ENCODE measurements at regions not wholly inside any gene's neighbourhood (a gene's known extent, or its start where the extent isn't known, plus 50 kb on each side); places are given as distances from the start of the nearest gene placed in this dataset.

DNA sequence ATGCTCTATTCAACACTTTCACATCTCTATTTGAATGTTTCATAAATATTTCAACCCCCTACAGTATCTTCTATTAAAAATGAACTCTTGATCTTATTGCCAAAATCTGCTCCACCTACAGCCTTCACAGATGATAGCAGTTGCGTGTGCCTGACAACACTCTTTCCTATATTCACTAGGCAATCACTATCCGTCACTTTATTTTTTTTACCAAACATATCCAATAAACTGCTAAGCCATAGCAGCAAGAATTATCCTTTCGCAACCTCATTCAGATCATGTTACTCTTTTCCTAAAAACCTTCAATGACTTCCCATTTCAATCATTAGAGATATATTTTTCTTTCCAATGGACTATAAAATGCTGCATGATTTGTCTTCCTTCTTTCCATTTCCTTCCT lies 629.8 kb upstream of the PCDH9 start:
- DNase-seq: no peak

DNA sequence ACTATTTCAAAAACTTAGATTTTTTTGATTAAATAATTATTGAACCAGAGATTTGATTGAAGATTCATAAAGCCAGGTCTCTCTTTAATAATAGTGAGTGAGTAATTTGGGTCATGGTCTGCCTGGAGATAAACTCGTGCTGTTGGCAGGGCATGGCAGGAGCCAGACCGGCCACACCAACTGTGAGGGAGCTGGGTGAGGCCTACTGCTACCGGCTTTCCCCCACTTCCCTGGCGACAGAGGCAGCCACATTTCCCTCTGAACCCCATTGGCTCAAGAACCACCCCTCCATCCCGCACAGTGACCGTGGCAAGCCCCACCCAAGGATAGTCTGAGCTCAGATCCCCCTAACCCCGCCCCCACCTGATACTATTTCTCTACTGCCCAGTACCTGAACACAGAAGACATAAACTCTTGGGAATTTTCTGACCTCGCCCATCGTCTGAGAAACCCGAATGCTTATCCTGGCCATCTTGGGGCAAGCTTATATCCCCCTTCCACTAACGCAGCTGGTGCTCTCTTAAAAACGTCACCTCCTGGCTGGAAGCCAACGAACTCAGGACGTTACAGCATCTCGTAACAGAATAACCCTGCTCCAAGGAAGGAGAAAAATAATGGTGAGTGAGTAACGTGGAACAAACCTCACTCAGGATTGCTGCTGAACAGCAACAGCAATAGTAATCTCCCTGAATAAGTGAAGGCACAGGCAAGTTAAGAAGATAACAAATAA lies 627.6 kb upstream of the PCDH9 start:
- DNase-seq: no peak

DNA sequence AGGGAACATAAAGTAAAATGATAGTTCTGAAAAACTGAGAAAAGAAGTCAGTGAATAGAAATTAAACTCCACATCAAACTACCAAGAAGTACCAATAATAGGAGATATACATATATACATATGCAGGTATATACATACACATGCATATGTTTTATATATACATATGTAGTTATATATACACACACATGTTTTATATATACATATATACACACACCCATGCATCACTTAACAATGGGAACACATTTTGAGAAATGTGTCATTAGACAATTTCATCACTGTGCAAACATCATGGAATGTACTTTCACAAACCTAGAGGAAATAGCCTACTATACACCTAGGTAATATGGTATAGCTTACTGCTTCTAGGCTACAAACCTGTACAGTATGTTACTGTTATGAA lies 626.8 kb upstream of the PCDH9 start:
- no peak for DNase-seq

DNA sequence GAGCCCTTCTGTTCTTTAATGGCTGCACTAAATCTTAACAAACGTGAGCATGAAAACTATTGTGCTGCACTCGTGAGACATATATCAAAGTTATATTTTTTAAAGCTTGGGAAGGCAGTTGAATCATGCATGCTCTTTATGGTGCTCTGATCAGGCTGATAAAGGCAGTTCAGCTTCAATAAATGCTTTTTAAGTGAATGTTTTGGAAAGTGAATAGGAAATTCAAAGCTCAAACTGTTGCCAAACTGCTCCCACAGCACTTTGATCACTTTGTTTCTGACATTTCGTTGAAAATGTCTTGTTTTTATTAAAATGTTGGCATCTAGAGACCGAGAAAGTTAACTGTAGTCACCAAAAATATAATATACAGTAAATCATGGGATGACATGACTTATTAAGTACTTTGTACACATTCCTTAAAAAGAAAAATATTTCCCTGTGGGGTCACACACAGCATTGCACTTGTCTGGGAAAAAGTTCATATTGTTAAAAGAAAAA lies 625.7 kb upstream of the PCDH9 start:
- DNase-seq: no peak

DNA sequence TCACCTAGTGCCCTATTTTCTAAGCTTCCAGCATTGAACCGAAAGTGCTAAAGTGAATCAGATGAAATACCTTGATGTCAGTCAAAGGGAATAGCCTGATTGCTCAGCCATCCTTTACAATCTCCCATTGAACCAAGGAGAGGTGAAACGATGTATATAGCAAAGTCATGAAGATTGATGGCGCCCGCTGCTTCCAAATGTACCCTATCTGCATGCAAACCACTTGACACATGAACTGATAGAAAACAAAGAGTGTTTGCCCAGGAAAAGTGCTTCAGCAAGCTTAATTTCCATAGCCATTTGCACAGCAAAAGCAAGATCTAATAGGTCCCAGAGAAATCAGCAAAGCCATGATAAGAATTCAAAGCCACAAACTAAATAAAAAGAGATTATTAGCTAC lies 624.9 kb upstream of the PCDH9 start:
- no peak for DNase-seq

DNA sequence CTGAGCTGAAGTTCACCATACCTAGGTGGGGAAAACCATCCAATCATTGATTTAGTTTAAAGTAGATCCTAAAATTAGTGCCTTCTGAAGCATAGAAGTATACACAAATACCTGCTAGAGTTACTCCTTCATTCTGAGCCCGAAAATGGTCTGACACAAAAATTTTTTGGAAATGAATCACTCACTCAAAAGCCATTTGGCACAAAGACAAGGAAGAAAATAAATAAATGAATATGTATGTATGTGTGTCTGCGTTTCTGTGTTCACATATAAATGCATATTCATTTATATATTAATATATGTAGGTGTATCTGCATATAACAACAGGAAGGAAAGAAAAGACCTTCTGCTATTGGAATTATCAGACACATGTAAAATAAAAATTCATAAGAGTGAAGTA lies 614.4 kb upstream of the PCDH9 start:
- DNase-seq: no peak

DNA sequence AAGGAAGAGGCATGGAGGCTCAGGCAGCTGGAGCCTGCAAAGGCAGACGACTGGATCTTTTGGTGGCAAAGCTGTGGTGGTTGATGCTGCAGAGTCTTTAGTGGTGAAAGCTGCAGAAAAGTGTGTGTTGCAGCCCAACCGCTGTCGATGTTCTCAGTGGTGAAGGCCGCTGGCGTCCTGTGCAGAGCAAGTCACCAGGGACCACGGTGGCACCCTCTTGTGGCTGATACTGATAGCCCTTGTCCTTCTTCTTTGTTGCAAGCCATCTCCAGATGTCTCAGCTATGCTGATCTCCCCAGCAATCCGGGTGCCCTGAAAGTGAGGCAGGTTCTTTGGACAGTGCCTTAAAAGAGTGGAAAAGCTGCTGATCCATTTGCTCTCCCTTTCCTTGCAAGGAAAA lies 610.9 kb upstream of the PCDH9 start:
- DNase-seq: no peak

DNA sequence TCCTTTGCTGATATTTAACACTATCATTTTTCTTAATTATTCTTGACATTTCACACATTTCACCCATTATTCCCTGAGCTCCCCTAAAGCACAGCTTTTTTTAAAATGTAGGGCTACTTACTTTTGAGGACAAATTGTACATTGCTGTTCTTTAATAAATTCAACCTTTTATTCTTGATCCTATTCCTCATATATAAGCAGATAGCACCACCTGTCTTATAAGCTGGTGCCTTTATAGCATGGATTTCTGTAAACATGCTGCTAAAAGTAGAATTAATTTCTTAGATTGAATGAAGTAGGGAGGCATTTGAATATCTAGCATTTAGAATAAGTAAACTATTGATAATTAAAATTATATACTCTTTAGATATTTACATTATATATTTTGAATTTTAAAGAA lies 603.4 kb upstream of the PCDH9 start:
- DNase-seq: no peak

DNA sequence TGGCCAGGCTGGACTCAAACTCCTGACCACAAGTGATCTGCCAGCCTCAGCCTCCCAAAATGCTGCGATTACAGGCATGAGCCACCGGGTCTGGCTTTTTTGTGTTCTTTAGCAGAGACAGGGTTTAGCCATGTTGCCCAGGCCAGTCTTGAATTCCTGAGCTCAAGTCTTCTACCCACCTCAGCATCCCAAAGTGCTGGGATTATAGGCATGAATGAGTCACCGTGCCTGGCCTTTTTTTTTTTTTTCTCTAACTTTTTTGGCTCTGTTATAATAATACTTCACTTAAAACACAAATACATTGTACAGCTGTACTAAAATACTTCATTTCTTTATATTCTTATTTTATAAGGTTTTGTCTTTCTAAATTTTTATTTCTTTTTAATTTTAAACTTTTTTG lies 599.5 kb upstream of the PCDH9 start:
- no peak for DNase-seq

DNA sequence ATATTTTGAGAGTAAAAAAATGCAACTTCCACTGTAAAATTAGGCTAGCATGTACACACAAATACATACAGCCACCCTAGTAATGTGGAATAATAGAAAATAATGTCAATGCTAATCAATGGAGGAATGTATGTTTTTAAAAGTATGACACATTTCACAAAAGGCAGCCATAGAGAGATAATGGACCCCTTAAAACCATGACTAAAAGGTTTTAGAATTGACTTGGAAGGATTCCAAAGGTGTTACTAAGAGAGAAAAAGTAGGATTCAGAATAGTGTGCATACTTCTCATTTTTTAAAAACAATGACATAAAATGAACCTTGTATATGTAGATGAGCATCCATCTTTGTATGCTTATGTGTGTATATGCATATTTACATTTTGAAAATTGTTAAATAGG lies 597.9 kb upstream of the PCDH9 start:
- no peak for DNase-seq

DNA sequence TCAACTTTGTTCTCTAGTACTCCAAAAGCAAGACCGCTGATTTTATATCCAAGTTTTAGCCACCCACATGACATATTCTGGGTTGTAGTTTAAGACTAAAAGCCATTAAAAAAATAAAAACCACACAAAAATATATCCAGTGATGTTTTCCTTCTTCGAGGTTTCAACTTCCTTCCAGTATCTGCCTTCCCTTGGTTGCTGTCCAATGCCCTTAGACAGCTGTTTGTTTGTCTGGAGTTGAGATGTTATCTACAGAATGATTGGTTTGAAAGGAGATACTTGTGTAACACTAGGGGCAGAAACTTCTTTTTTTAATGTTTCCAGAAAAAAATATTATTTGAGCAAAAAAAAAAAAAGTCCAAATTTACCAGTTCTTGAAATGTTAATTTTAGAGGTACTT lies 591.5 kb upstream of the PCDH9 start:
- no peak for DNase-seq

DNA sequence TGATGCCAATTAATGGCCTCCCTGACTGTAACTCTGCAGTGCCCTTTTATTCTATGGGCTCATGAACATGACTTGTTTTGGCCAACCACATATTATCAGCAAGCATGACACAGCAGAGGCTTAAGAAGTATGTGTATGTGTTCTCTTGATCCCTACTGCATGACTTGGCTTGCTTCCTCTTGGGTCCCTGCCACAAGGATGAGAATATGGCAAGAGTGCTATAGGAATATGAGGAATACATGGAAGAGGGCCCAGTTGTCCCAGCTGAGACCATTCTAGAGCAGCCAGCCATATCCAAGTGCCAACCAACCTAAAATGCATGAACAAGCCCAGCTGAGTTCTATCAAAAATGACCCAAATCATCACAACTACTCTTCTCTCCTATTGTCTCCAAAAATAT lies 576.7 kb upstream of the PCDH9 start:
- no peak for DNase-seq

DNA sequence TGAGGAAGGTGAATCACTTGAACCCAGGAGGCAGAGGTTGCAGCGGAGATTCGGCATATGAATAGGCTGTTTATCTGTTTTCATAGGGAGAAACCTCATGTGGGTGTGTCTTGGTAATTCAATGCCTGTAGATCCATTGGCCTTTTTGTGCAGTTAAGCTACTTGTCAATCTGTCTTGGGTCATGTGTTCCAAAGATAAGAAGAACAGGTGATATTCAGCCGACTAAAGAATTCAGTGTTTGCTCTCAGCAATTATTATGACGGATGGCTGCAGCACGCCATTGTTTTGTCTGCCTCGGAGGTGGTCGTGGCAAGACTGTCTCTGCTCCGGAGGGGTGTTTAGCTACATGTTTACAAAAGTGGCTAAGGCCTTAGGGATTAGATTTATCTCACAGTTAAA lies 573.0 kb upstream of the PCDH9 start:
- DNase-seq: no peak

DNA sequence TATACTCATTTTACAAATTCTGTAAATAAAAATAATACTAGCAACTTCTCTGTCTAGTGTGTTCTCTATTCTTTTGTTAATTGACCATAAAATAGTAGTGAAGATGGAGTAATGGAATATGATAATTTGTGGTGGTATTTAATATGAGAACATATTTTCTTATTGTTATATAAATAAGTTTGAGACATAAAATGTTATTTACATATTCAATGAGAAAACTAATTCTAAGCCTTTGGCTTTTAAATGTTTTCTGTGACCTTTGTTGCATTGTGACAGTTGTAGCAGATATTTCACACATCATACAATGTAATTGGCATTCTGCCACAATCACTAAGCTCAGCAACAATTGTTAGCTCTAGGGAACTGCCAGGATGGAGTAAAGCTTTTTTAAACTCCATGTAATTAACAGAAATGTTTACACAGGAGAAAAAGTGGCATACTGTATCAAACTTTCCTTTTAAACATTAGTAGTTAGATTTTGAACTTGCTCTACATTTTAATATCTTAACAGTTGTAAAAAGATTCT lies 562.1 kb upstream of the PCDH9 start:
- no peak for DNase-seq

DNA sequence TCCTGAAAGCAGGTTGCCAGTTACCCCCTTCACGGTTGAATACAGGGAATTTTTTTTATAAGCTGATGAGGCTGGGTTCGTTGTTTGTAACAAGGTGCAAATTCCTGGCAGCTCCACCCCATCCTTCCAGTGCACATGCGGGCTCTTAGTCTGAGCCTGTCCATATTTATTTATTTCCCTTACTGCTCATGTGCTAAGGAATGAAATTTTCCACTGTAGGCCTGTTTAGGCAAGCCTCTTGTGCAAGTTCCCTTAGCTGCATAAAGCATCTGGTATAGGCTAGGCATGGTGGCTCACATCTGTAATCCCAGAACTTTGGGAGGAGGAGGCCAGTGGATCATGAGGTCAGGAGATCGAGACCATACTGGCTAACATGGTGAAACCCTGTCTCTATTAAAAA lies 560.9 kb upstream of the PCDH9 start:
- DNase-seq: no peak

DNA sequence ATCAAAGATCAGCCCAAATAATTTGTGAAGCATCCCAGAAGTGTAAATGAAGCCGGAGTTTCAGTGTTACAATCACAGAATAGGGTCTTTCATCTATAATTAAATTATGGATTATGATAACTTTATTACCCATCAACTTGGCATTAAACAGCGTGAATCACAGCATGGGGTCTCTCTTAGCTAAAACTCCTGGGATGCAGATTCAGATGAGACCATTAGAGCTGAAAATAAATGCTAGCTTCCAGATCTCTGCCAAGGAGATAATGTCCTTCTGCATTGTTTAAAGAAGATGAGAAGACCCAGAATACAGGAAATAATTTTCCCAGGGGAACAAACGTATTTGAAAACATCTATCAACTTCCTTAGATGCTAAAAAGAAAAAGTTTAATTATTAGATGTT lies 546.0 kb upstream of the PCDH9 start:
- no peak for DNase-seq

DNA sequence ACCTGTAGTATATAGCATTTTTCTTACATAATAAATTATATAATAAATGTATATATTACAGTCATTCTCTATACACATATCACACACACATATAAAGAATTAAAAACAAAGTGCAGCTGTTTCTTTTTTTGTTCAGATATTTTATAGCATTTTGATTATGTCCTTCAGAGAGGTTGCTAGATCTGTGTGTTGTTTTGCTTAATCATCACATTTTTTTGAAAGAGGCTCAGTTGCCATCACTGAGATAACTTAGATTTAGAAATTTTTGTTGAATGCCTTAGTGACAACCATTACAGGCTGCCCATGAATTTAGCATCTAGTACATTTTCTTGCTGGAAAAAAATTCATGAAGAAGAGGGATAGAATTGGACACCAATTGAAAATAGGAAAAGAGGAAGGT lies 545.2 kb upstream of the PCDH9 start:
- DNase-seq: no peak

DNA sequence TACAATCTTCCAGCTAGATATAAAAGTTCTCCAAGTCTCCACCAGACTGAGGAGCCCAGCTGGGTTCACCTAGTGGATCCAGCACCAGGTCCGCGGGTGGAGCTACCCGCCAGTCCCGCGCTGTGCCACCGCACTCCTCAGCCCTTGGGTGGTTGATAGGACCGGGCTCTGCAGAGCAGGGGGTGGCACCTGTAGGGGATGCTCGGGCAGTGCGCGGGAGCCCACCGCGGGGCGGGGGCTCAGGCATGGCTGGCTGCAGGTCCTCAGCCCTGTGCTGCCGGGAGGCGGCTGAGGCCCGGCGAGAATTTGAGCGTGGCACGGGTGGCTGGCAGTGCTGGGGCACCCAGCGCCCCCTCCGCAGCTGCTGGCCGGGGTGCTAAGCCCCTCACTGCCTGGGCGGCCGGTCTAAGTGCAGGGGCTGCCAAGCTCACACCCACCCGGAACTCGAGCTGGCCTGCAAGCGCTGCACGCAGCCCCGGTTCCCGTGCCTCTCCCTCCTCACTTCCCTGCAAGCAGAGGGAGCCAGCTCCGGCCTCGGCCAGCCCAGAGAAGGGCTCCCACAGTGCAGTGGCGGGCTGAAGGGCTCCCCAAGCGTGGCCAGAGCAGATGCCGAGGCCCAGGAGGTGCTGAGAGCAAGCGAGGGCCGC lies 542.8 kb upstream of the PCDH9 start:
- DNase-seq: no peak

DNA sequence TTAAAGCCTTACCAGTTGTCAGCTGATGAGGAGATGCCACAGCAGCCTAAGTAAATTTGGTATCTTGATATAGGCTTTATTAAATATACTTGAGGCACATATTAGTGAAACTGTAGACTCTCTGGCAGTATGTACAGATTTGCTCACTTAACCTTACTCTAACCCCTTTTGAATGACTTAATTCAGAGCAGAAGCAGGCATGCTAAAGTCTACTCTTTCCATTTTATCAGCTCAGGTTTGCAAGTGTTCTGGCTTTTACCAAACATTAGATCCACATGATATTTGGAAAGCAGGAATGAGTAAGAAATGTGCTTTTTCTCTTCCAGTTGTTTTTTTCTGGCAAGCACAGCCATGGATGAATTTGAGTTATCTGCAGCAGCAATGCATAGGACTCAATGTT lies 541.0 kb upstream of the PCDH9 start:
- no peak for DNase-seq

DNA sequence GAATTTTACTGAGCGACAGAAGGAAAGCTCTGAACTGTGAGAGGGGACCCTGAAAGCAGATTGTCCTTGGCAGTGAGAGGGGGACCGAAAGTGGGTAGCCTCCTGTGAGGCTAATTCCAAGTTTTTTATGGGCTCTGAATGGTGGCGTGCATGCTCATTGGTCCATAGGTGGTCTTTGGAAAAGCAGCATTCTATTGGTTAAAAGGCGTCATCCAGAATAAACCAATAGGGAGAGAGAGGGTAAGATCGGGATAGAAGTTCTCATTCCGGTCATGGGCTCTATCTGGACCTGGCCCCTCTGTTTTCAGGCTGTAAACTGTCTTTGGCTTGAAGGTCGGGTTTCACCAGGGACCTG lies 539.8 kb upstream of the PCDH9 start:
- no peak for DNase-seq

DNA sequence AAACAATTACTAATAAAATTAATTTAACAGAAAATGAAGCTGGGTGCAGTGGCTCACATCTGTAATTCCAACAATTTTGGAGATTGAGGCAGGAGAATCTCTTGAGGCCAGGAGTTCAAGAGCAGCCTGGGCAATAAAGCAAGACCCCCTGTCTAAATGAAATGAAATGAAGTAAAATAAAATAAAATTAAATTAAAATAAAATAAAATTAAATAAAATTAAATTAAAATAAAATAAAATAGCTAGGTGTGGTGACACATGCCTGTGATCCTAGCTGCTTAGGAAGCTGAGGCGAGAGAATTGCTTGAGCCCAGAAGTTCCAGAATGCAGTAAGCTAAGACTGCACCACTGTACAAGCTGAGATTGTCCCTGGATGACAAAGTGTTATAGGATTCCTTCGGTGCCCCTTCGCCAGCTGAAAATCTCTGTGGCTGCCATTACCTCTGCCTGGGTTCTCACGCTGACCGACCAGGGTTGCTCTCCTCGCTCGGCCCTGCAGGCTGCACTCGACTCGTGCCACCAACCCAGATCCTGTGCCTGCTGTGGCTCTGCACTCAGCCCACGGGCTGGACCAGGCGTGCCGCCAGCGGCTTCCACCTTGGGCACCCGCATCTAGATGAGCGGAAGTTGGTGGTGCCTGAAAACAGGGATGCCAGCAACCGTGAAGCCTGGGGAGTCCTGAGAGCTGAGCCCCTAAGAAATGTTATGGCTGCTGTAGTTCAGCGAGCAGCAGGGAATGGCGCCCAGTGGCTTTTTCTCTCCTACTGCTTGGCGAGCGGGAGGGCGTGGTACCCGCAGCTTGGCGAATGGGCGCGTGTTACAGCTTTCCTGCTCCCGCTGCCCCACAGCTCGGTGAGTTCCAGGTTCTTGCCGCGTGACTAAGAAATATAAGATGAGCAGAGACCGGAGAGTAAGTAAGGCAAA lies 539.2 kb upstream of the PCDH9 start:
- DNase-seq: no peak

DNA sequence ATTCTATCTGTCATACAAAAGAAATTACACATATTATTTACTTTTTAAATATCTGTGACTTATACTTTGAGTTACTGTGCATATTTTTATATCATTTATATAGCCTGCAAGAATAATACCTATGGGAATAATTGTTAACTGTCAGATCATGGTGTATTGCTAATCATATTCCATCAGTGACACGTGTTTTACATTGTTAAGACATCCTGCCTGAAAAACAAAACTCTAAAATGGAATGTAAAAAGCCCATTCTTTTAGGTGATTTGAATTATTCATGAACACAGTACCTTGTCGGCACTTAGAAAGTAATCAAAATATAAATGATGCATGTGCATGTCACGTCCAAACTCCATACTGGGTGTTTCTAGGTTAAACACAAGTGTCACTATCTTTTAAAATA lies 533.8 kb upstream of the PCDH9 start:
- DNase-seq: no peak

DNA sequence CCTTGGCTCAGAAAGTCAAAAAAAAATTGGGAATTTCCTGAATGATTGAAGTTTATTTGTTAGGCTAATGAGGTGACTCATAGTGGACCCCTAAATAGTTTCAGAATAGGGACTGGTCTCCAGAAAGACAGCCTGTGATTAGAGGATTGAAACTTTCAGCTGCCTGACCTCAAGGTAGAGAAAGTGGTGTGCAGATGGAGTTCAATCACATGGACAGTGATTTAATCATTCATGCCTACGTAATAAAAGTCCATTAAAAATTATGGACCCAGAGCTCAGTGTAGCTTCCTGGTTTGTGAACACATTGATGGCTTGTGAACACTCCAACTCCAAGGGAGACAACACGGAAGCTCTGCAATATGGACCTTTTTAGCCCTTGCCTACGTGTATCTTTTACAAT lies 533.2 kb upstream of the PCDH9 start:
- no peak for DNase-seq

DNA sequence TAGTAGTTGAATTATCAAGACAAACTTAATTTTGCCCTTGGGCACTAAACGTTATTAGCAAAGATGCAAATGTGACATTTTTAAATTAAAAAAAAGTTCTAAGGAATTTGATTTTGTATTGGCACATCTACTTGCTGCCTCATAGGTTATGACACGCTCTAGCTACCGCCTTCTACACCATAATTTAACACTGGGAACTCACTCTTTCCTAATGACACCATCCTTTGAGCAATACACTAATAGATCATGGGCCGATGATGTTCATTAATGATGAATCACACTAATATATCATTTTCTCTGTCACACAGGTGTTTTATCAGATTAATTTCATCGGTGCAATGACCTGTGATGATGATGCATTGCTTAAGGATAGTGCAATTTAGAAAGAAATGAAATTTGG lies 528.8 kb upstream of the PCDH9 start:
- no peak for DNase-seq

Measured in DMS79 (cell line).